GM12872 (cell line): ENCODE measurements at regions not wholly inside any gene's neighbourhood (a gene's known extent, or its start where the extent isn't known, plus 50 kb on each side); places are given as distances from the start of the nearest gene placed in this dataset.

Experiments
- CTCF ChIP-seq: IDR thresholded peaks from 3 replicates; pipeline ENCODE4 v1.5.1; 2011; ENCODE audit warnings: low read depth, mild to moderate bottlenecking, low read length, moderate library complexity; ENCODE audit not compliant: insufficient read depth

GRCh38 chr2:121142452-121142851, 142.6 kb downstream of the TFCP2L1 start:
- no peak for TF ChIP-seq CTCF

GRCh38 chr2:121144111-121144510, 140.9 kb downstream of the TFCP2L1 start:
- no peak for TF ChIP-seq CTCF

GRCh38 chr2:121146630-121147029, 138.4 kb downstream of the TFCP2L1 start:
- TF ChIP-seq CTCF: no peak

GRCh38 chr2:121147766-121148165, 137.2 kb downstream of the TFCP2L1 start:
- TF ChIP-seq CTCF: no peak

GRCh38 chr2:121148481-121148880, 136.5 kb downstream of the TFCP2L1 start:
- no peak for TF ChIP-seq CTCF

- TF ChIP-seq CTCF: no peak
Measured at GRCh38 chr2:121149384-121149783, 135.6 kb downstream of the TFCP2L1 start.

- no peak for TF ChIP-seq CTCF
Measured at GRCh38 chr2:121150126-121150525, 134.9 kb downstream of the TFCP2L1 start.

GRCh38 chr2:121150713-121151112, 134.3 kb downstream of the TFCP2L1 start:
- TF ChIP-seq CTCF: no peak
